GM23338 (cell line): ENCODE measurements at regions not wholly inside any gene's neighbourhood (a gene's known extent, or its start where the extent isn't known, plus 50 kb on each side); places are given as distances from the start of the nearest gene placed in this dataset.

Experiments
- ATAC-seq: fragments of 200-7000 bp; cut with Tn5 transposase; 3 replicates; pipeline ENCODE4 v1.9.1; 2020
- DNase-seq: peaks from one replicate; pipeline ENCODE4 v3.0.0-alpha.2; 2015; ENCODE audit warnings: low spot score
- H2AFZ ChIP-seq: fragments of 200-600 bp; sonication (generic); 2 replicates; pipeline ENCODE4 v1.8.0; 2016; ENCODE audit warnings: antibody characterized with exemption, mild to moderate bottlenecking, moderate library complexity
- H3F3A ChIP-seq: fragments of 200-600 bp; sonication (generic); replicated peaks from 2 replicates; pipeline ENCODE4 v1.8.0; 2017; ENCODE audit warnings: antibody characterized with exemption, mixed run types, low read depth
- H3K27ac ChIP-seq: fragments of 200-600 bp; sonication (generic); 2 replicates; pipeline ENCODE4 v1.6.1; 2016; ENCODE audit warnings: low read depth
- H3K27me3 ChIP-seq: fragments of 200-600 bp; sonication (generic); 2 replicates; pipeline ENCODE4 v1.8.0; 2016; ENCODE audit warnings: mild to moderate bottlenecking, mixed run types, moderate library complexity; ENCODE audit not compliant: insufficient read depth
- H3K36me3 ChIP-seq: fragments of 200-600 bp; sonication (generic); 2 replicates; pipeline ENCODE4 v1.8.0; 2016; ENCODE audit warnings: mild to moderate bottlenecking; ENCODE audit not compliant: insufficient read depth
- H3K4me1 ChIP-seq: fragments of 200-600 bp; sonication (generic); 2 replicates; pipeline ENCODE4 v1.8.0; 2016; ENCODE audit warnings: mild to moderate bottlenecking, moderate library complexity; ENCODE audit not compliant: insufficient read depth
- H3K4me2 ChIP-seq: fragments of 200-600 bp; sonication (generic); 2 replicates; pipeline ENCODE4 v1.7.1; 2017; ENCODE audit warnings: mixed run types
- H3K4me3 ChIP-seq: fragments of 200-600 bp; sonication (generic); 2 replicates; pipeline ENCODE4 v1.6.1; 2016; ENCODE audit warnings: mixed run types
- H3K79me2 ChIP-seq: fragments of 200-600 bp; sonication (generic); replicated peaks from 2 replicates; pipeline ENCODE4 v1.8.0; 2017; ENCODE audit warnings: mild to moderate bottlenecking; ENCODE audit not compliant: insufficient read depth
- H3K9me2 ChIP-seq: fragments of 200-600 bp; sonication (generic); 2 replicates; pipeline ENCODE4 v1.8.0; 2017; ENCODE audit not compliant: insufficient read depth
- H4K20me1 ChIP-seq: fragments of 200-600 bp; sonication (generic); replicated peaks from 2 replicates; pipeline ENCODE4 v1.8.0; 2017; ENCODE audit warnings: mild to moderate bottlenecking; ENCODE audit not compliant: insufficient read depth
- H3K27ac Mint-ChIP-seq: 2 replicates; pipeline ENCODE4 v1.8.0; 2020; ENCODE audit warnings: inconsistent platforms, mild to moderate bottlenecking, moderate library complexity, mixed read lengths
- H3K27me3 Mint-ChIP-seq: 3 replicates; pipeline ENCODE4 v1.8.0; 2022; ENCODE audit warnings: low read depth, mild to moderate bottlenecking, moderate library complexity, mixed read lengths, inconsistent platforms; ENCODE audit not compliant: insufficient read depth, poor library complexity
- H3K36me3 Mint-ChIP-seq: 3 replicates; pipeline ENCODE4 v1.8.0; 2021; ENCODE audit warnings: low read depth, mild to moderate bottlenecking, inconsistent platforms, moderate library complexity, mixed read lengths
- H3K4me1 Mint-ChIP-seq: 3 replicates; pipeline ENCODE4 v1.8.0; 2020; ENCODE audit warnings: mild to moderate bottlenecking, inconsistent platforms, mixed read lengths
- H3K4me3 Mint-ChIP-seq: 3 replicates; pipeline ENCODE4 v1.8.0; 2021; ENCODE audit warnings: moderate library complexity, mild to moderate bottlenecking, inconsistent platforms, mixed read lengths
- H3K9me3 Mint-ChIP-seq: 3 replicates; pipeline ENCODE4 v1.8.0; 2020; ENCODE audit warnings: moderate library complexity, mild to moderate bottlenecking, inconsistent platforms, mixed read lengths
- CREB1 ChIP-seq: fragments of 250-450 bp; sonication (Bioruptor Pico); IDR thresholded peaks from 2 replicates; pipeline ENCODE4 v1.5.0; 2020; ENCODE audit warnings: low read depth, mild to moderate bottlenecking, moderate library complexity
- EZH2 ChIP-seq: fragments of 200-600 bp; sonication (generic); IDR thresholded peaks from one replicate; pipeline ENCODE4 v1.8.0; 2017; ENCODE audit warnings: antibody characterized with exemption, mild to moderate bottlenecking, low read depth; ENCODE audit not compliant: unreplicated experiment
- EZH2phosphoT487 ChIP-seq: fragments of 200-600 bp; sonication (generic); IDR thresholded peaks from one replicate; pipeline ENCODE4 v1.8.1; 2018; ENCODE audit warnings: antibody characterized with exemption; ENCODE audit not compliant: unreplicated experiment
- JUNB ChIP-seq: IDR thresholded peaks from one replicate; pipeline ENCODE4 v1.6.1; 2016; ENCODE audit warnings: antibody characterized with exemption; ENCODE audit not compliant: unreplicated experiment
- NANOG ChIP-seq: IDR thresholded peaks from 2 replicates; pipeline ENCODE4 v1.6.1; 2016; ENCODE audit warnings: antibody characterized with exemption, borderline replicate concordance
- POLR2AphosphoS5 ChIP-seq: IDR thresholded peaks from 2 replicates; pipeline ENCODE4 v1.6.1; 2016; ENCODE audit warnings: antibody characterized with exemption, low read depth
- STAT1 ChIP-seq: IDR thresholded peaks from one replicate; pipeline ENCODE4 v1.6.1; 2016; ENCODE audit warnings: antibody characterized with exemption; ENCODE audit not compliant: unreplicated experiment
- ZNF114 ChIP-seq: fragments of 250-450 bp; sonication (Bioruptor Pico); IDR thresholded peaks from 2 replicates; pipeline ENCODE4 v1.5.0; 2020; ENCODE audit warnings: mild to moderate bottlenecking, moderate library complexity
- ZNF331 ChIP-seq: fragments of 250-450 bp; sonication (Bioruptor Pico); IDR thresholded peaks from 2 replicates; pipeline ENCODE4 v1.5.0; 2020; ENCODE audit warnings: low read depth, mild to moderate bottlenecking, moderate library complexity
- TF ChIP-seq, protein P1 (sequence below): fragments of 250-450 bp; sonication (Bioruptor Pico); IDR thresholded peaks from 2 replicates; pipeline ENCODE4 v1.5.0; 2020; ENCODE audit warnings: mild to moderate bottlenecking, moderate library complexity
- TF ChIP-seq, protein P2 (sequence below): IDR thresholded peaks from 2 replicates; pipeline ENCODE4 v1.6.1; 2016; ENCODE audit warnings: antibody characterized with exemption
- TF ChIP-seq, protein P3 (sequence below), 2 experiments: fragments of 200-600 bp in 1 of 2; sonication (generic) in 1 of 2; conservative IDR thresholded peaks; 2 replicates each; pipeline versions ENCODE4 v1.5.1 to v1.6.1; 2016 to 2017; ENCODE audit warnings: antibody characterized with exemption in 2 of 2, low read depth in 2 of 2, mild to moderate bottlenecking in 2 of 2, moderate library complexity in 1 of 2
- TF ChIP-seq, protein P4 (sequence below): IDR thresholded peaks from one replicate; pipeline ENCODE4 v1.6.1; 2018; ENCODE audit warnings: antibody characterized with exemption; ENCODE audit not compliant: unreplicated experiment

DNA sequence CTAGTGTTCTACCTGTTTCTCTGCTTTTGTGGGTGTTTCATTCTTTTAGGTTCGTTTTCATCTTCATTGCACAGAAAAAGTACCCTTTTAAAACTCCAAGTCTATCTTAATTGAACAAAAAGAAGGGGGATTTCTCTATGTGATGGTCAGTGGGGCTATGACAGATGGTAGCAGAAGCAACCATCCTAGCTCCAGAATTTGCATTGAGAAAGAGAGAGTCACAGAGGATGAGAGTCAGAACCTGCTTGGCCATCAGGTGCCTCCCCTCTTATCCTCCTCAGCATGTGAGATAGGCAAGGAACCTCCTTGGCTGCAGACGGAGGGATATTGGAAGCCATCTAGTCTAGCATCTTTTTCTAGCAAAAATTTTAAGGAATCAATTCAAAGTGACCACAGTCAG, 398.0 kb upstream of the DCC start:
- H3K27ac Mint-ChIP-seq: no peak overlapping the region
- no peaks in the 10 kb centered on the region for H3K36me3 Mint-ChIP-seq

More for the DNA sequence above, 398.0 kb upstream of the DCC start:
- H4K20me1 ChIP-seq: no peaks in the 10 kb centered on the region
- H3K27ac ChIP-seq: no peak overlapping the region
- H2AFZ ChIP-seq: no peak overlapping the region
- TF ChIP-seq CREB1 (CRISPR knock-in tag) (no peak), POLR2AphosphoS5 (no peak), ZNF331 (CRISPR knock-in tag) (no peak), EZH2phosphoT487 (no peak), ZNF114 (no peak), NANOG (no peak), EZH2 (no peak), JUNB (no peak), STAT1 (no peak)
- TF ChIP-seq, protein P1, sequence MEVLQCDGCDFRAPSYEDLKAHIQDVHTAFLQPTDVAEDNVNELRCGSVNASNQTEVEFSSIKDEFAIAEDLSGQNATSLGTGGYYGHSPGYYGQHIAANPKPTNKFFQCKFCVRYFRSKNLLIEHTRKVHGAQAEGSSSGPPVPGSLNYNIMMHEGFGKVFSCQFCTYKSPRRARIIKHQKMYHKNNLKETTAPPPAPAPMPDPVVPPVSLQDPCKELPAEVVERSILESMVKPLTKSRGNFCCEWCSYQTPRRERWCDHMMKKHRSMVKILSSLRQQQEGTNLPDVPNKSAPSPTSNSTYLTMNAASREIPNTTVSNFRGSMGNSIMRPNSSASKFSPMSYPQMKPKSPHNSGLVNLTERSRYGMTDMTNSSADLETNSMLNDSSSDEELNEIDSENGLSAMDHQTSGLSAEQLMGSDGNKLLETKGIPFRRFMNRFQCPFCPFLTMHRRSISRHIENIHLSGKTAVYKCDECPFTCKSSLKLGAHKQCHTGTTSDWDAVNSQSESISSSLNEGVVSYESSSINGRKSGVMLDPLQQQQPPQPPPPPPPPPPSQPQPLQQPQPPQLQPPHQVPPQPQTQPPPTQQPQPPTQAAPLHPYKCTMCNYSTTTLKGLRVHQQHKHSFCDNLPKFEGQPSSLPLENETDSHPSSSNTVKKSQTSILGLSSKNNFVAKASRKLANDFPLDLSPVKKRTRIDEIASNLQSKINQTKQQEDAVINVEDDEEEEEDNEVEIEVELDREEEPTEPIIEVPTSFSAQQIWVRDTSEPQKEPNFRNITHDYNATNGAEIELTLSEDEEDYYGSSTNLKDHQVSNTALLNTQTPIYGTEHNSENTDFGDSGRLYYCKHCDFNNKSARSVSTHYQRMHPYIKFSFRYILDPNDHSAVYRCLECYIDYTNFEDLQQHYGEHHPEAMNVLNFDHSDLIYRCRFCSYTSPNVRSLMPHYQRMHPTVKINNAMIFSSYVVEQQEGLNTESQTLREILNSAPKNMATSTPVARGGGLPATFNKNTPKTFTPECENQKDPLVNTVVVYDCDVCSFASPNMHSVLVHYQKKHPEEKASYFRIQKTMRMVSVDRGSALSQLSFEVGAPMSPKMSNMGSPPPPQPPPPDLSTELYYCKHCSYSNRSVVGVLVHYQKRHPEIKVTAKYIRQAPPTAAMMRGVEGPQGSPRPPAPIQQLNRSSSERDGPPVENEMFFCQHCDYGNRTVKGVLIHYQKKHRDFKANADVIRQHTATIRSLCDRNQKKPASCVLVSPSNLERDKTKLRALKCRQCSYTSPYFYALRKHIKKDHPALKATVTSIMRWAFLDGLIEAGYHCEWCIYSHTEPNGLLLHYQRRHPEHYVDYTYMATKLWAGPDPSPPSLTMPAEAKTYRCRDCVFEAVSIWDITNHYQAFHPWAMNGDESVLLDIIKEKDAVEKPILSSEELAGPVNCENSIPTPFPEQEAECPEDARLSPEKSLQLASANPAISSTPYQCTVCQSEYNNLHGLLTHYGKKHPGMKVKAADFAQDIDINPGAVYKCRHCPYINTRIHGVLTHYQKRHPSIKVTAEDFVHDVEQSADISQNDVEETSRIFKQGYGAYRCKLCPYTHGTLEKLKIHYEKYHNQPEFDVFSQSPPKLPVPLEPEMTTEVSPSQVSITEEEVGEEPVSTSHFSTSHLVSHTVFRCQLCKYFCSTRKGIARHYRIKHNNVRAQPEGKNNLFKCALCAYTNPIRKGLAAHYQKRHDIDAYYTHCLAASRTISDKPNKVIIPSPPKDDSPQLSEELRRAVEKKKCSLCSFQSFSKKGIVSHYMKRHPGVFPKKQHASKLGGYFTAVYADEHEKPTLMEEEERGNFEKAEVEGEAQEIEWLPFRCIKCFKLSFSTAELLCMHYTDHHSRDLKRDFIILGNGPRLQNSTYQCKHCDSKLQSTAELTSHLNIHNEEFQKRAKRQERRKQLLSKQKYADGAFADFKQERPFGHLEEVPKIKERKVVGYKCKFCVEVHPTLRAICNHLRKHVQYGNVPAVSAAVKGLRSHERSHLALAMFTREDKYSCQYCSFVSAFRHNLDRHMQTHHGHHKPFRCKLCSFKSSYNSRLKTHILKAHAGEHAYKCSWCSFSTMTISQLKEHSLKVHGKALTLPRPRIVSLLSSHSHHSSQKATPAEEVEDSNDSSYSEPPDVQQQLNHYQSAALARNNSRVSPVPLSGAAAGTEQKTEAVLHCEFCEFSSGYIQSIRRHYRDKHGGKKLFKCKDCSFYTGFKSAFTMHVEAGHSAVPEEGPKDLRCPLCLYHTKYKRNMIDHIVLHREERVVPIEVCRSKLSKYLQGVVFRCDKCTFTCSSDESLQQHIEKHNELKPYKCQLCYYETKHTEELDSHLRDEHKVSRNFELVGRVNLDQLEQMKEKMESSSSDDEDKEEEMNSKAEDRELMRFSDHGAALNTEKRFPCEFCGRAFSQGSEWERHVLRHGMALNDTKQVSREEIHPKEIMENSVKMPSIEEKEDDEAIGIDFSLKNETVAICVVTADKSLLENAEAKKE (CRISPR knock-in tag): no peak
- TF ChIP-seq, protein P2, sequence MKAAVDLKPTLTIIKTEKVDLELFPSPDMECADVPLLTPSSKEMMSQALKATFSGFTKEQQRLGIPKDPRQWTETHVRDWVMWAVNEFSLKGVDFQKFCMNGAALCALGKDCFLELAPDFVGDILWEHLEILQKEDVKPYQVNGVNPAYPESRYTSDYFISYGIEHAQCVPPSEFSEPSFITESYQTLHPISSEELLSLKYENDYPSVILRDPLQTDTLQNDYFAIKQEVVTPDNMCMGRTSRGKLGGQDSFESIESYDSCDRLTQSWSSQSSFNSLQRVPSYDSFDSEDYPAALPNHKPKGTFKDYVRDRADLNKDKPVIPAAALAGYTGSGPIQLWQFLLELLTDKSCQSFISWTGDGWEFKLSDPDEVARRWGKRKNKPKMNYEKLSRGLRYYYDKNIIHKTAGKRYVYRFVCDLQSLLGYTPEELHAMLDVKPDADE: no peak
- TF ChIP-seq, protein P3, sequence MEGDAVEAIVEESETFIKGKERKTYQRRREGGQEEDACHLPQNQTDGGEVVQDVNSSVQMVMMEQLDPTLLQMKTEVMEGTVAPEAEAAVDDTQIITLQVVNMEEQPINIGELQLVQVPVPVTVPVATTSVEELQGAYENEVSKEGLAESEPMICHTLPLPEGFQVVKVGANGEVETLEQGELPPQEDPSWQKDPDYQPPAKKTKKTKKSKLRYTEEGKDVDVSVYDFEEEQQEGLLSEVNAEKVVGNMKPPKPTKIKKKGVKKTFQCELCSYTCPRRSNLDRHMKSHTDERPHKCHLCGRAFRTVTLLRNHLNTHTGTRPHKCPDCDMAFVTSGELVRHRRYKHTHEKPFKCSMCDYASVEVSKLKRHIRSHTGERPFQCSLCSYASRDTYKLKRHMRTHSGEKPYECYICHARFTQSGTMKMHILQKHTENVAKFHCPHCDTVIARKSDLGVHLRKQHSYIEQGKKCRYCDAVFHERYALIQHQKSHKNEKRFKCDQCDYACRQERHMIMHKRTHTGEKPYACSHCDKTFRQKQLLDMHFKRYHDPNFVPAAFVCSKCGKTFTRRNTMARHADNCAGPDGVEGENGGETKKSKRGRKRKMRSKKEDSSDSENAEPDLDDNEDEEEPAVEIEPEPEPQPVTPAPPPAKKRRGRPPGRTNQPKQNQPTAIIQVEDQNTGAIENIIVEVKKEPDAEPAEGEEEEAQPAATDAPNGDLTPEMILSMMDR (conservative IDR thresholded peaks at IDR 0.05; ENCODE audit: low read depth in 2 of 2): no peak
- TF ChIP-seq, protein P4, sequence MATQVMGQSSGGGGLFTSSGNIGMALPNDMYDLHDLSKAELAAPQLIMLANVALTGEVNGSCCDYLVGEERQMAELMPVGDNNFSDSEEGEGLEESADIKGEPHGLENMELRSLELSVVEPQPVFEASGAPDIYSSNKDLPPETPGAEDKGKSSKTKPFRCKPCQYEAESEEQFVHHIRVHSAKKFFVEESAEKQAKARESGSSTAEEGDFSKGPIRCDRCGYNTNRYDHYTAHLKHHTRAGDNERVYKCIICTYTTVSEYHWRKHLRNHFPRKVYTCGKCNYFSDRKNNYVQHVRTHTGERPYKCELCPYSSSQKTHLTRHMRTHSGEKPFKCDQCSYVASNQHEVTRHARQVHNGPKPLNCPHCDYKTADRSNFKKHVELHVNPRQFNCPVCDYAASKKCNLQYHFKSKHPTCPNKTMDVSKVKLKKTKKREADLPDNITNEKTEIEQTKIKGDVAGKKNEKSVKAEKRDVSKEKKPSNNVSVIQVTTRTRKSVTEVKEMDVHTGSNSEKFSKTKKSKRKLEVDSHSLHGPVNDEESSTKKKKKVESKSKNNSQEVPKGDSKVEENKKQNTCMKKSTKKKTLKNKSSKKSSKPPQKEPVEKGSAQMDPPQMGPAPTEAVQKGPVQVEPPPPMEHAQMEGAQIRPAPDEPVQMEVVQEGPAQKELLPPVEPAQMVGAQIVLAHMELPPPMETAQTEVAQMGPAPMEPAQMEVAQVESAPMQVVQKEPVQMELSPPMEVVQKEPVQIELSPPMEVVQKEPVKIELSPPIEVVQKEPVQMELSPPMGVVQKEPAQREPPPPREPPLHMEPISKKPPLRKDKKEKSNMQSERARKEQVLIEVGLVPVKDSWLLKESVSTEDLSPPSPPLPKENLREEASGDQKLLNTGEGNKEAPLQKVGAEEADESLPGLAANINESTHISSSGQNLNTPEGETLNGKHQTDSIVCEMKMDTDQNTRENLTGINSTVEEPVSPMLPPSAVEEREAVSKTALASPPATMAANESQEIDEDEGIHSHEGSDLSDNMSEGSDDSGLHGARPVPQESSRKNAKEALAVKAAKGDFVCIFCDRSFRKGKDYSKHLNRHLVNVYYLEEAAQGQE: no peak
- no peak overlapping the region for H3K4me2 ChIP-seq
- no peak for ATAC-seq
- no peaks in the 10 kb centered on the region; the same call in 1 of the 3 replicates for H3K9me3 Mint-ChIP-seq
- DNase-seq: no peak
- H3K4me1 Mint-ChIP-seq: no peaks in the 10 kb centered on the region
- H3K27me3 Mint-ChIP-seq: no peaks in the 10 kb centered on the region
- H3F3A ChIP-seq: no peaks in the 10 kb centered on the region
- no peaks in the 10 kb centered on the region for H3K79me2 ChIP-seq
- peaks cover 12% of the 10 kb centered on the region; the same call in 1 of the 2 replicates for H3K9me2 ChIP-seq
- no peak overlapping the region for H3K4me3 Mint-ChIP-seq
- H3K36me3 ChIP-seq: no peaks in the 10 kb centered on the region; the same call in 1 of the 2 replicates
- no peaks in the 10 kb centered on the region for H3K27me3 ChIP-seq
- 0 out of 2 replicates have a peak, but pooled peaks cover 4% of the 10 kb centered on the region for H3K4me1 ChIP-seq
- no peak overlapping the region for H3K4me3 ChIP-seq
